IMR-90 (cell line): ENCODE measurements at regions not wholly inside any gene's neighbourhood (a gene's known extent, or its start where the extent isn't known, plus 50 kb on each side); places are given as distances from the start of the nearest gene placed in this dataset.
A peak's percentile ranks its signal among the peaks of the same experiment; 100 is the strongest.

Source experiments
- ATAC-seq: fragments of 200-7000 bp; cut with Tn5 transposase; 2 replicates; pipeline ENCODE4 v1.9.1; 2020; ENCODE audit warnings: low read depth, mild to moderate bottlenecking, moderate library complexity
- BruUV-seq: library from RNA; stranded (reverse); fragments of 400-500 nt; replicated peaks from 2 replicates; lab custom pipeline; 2021; lab: Mats Ljungman, UMichigan
- CTCF ChIA-PET: fragments of 300-600 bp; formaldehyde crosslinking; extraction: SDS; loops from one replicate; lab custom pipeline; 2021; ENCODE audit warnings: antibody characterized with exemption; lab: Yijun Ruan, JAX
- POLR2A ChIA-PET: fragments of 300-600 bp; sonication (Branson Sonifier 250); formaldehyde crosslinking; loops from one replicate; lab custom pipeline; 2022; ENCODE audit warnings: antibody characterized with exemption; ENCODE audit not compliant: unreplicated experiment; lab: Charles Lee
- DNase-seq: peaks from one replicate; pipeline ENCODE4 v3.0.0; 2013
- H2AFZ ChIP-seq: replicated peaks from 2 replicates; pipeline ENCODE3; 2013; ENCODE audit warnings: low read length, mild to moderate bottlenecking; ENCODE audit not compliant: poor library complexity
- H2AK5ac ChIP-seq: 2 replicates; pipeline ENCODE4 v1.6.1; 2013; ENCODE audit warnings: low read depth, low read length, inconsistent platforms
- H2AK9ac ChIP-seq: replicated peaks from 2 replicates; pipeline ENCODE3; 2013; ENCODE audit warnings: mild to moderate bottlenecking, low read depth, low read length, moderate library complexity; ENCODE audit not compliant: poor library complexity
- H2BK120ac ChIP-seq: 2 replicates; pipeline ENCODE4 v1.6.1; 2013; ENCODE audit warnings: low read depth, low read length, inconsistent platforms
- H2BK15ac ChIP-seq: 3 replicates; pipeline ENCODE4 v1.6.1; 2013; ENCODE audit warnings: low read depth, low read length, inconsistent platforms
- H2BK20ac ChIP-seq: 2 replicates; pipeline ENCODE4 v1.6.1; 2013; ENCODE audit warnings: low read depth, mild to moderate bottlenecking, inconsistent platforms, low read length, moderate library complexity
- H2BK5ac ChIP-seq: 2 replicates; pipeline ENCODE4 v1.6.1; 2013; ENCODE audit warnings: mild to moderate bottlenecking, low read depth, low read length, inconsistent platforms; ENCODE audit not compliant: poor library complexity, severe bottlenecking
- H3K14ac ChIP-seq: replicated peaks from 2 replicates; pipeline ENCODE4 v1.6.1; 2013; ENCODE audit warnings: low read depth, low read length, inconsistent platforms
- H3K18ac ChIP-seq: 2 replicates; pipeline ENCODE4 v1.6.1; 2013; ENCODE audit warnings: low read depth, low read length, control low read depth
- H3K23ac ChIP-seq: 2 replicates; pipeline ENCODE4 v1.6.1; 2013; ENCODE audit warnings: low read depth, low read length, inconsistent platforms
- H3K27ac ChIP-seq: 2 replicates; pipeline ENCODE4 v1.5.1; 2013; ENCODE audit warnings: mild to moderate bottlenecking, control low read depth, low read length; ENCODE audit not compliant: insufficient read depth
- H3K27me3 ChIP-seq: 2 replicates; pipeline ENCODE4 v1.6.1; 2013; ENCODE audit warnings: low read length; ENCODE audit not compliant: control insufficient read depth, insufficient read depth
- H3K36me3 ChIP-seq: 2 replicates; pipeline ENCODE4 v1.6.1; 2013; ENCODE audit warnings: low read length, mixed read lengths; ENCODE audit not compliant: control insufficient read depth, insufficient read depth
- H3K4ac ChIP-seq: 2 replicates; pipeline ENCODE4 v1.6.1; 2013; ENCODE audit warnings: low read depth, low read length, inconsistent platforms
- H3K4me1 ChIP-seq: 2 replicates; pipeline ENCODE4 v1.6.1; 2013; ENCODE audit warnings: low read length, mixed read lengths; ENCODE audit not compliant: control insufficient read depth, insufficient read depth
- H3K4me2 ChIP-seq: 2 replicates; pipeline ENCODE4 v1.6.1; 2013; ENCODE audit warnings: low read depth, mild to moderate bottlenecking, control low read depth, low read length, moderate library complexity
- H3K4me3 ChIP-seq: 2 replicates; pipeline ENCODE4 v1.5.1; 2013; ENCODE audit warnings: low read depth, mild to moderate bottlenecking, control low read depth, low read length, moderate library complexity; ENCODE audit not compliant: insufficient read depth
- H3K56ac ChIP-seq: 2 replicates; pipeline ENCODE4 v1.6.1; 2013; ENCODE audit warnings: low read length, inconsistent platforms; ENCODE audit not compliant: insufficient read depth; ENCODE audit errors: extremely low read depth
- H3K79me1 ChIP-seq, 2 experiments: 2 replicates each; pipeline ENCODE4 v1.6.1; 2013; ENCODE audit warnings: low read length in 2 of 2, inconsistent platforms in 1 of 2, low read depth in 1 of 2
- H3K9ac ChIP-seq: 2 replicates; pipeline ENCODE4 v1.6.1; 2013; ENCODE audit warnings: low read depth, low read length, control low read depth
- H3K9me1 ChIP-seq: 2 replicates; pipeline ENCODE4 v1.6.1; 2013; ENCODE audit warnings: low read length, inconsistent platforms; ENCODE audit not compliant: insufficient read depth
- H3K9me3 ChIP-seq: 2 replicates; pipeline ENCODE4 v1.6.1; 2013; ENCODE audit warnings: low read length; ENCODE audit not compliant: control insufficient read depth, insufficient read depth
- H4K20me1 ChIP-seq: 2 replicates; pipeline ENCODE4 v1.6.1; 2013; ENCODE audit warnings: low read length, inconsistent platforms; ENCODE audit not compliant: insufficient read depth
- H4K5ac ChIP-seq: 2 replicates; pipeline ENCODE4 v1.6.1; 2013; ENCODE audit warnings: mild to moderate bottlenecking, low read depth, low read length, control low read depth
- H4K8ac ChIP-seq, 2 experiments: 2 replicates each; pipeline ENCODE4 v1.6.1; 2013; ENCODE audit warnings: low read depth in 2 of 2, low read length in 2 of 2, control low read depth in 1 of 2, inconsistent platforms in 1 of 2
- H4K91ac ChIP-seq: 2 replicates; pipeline ENCODE4 v1.6.1; 2013; ENCODE audit warnings: low read depth, low read length, inconsistent platforms; ENCODE audit not compliant: insufficient read depth
- CEBPB ChIP-seq: IDR thresholded peaks from 2 replicates; pipeline ENCODE4 v1.6.1; 2012; ENCODE audit warnings: low read depth, low read length, improper control_type of control experiment
- NFE2L2 ChIP-seq: fragments of 150-350 bp; IDR thresholded peaks from 2 replicates; pipeline ENCODE4 v1.6.1; 2016; ENCODE audit warnings: low read depth, mild to moderate bottlenecking, low read length
- WGBS, 2 experiments: methylation state at CpG; one replicate each; pipeline versions ENCODE4 v1.1.5 to v1.1.7; 2013; ENCODE audit warnings: missing lambda C conversion rate in 2 of 2; ENCODE audit not compliant: insufficient read length in 1 of 2; ENCODE audit errors: extremely low coverage in 2 of 2; 5-methylcytosine and 5-hydroxymethylcytosine counted together
- dilution Hi-C: fragments of 300-500 bp; cut with HindIII; formaldehyde crosslinking; loops from one replicate; pipeline ENCODE4 v1.14.3; 2018; ENCODE audit warnings: low sequenced_read_pairs; ENCODE audit not compliant: unreplicated experiment
- in situ Hi-C: fragments of 300-500 bp; cut with MboI; formaldehyde crosslinking; loops from 3 replicates; pipeline ENCODE4 v1.14.3; 2019; ENCODE audit warnings: low sequenced_read_pairs, inconsistent platforms, mixed read lengths
- intact Hi-C: fragments of 100-400 bp; cut with micrococcal nuclease; formaldehyde crosslinking; loops from 2 replicates; pipeline ENCODE4 v1.10.0; 2022

DNA sequence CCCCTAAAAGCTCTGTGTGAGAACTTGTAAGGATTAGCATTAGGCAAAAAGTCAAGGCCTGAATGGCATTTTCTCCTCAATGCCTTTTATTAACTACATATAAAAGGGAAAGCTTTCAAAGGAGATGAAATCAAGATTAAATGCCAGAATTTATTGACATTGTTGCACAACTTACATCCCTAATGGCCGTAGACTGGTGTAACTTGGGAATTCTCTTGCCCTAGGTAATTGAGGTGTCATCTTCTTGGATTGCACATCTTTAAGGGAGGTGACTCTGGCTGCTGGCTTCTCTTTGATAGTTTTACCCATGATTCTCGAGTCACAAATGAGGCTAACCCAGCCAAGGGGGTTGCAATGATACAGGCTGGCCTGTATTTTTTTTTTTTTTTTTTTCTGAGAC is 249.1 kb downstream of the TBL1XR1 start:
- Histone ChIP-seq H4K91ac (no peak overlapping the region), H3K23ac (no peak overlapping the region), H2BK20ac (no peak overlapping the region), H4K20me1 (no peaks in the 10 kb centered on the region), H3K18ac (no peak overlapping the region), H4K5ac (no peak overlapping the region), H3K4me3 (no peak overlapping the region), H3K9me3 (no peaks in the 10 kb centered on the region), H3K9me1 (no peaks in the 10 kb centered on the region; the same call in 1 of the 2 replicates), H2BK15ac (no peak overlapping the region), H2BK120ac (no peak overlapping the region), H2BK5ac (no peak overlapping the region), H2AK9ac (no peak overlapping the region), H3K27ac (no peak overlapping the region), H3K9ac (no peak overlapping the region), H3K4me2 (no peak overlapping the region), H4K8ac (no peak overlapping the region), H3K36me3 (no peaks in the 10 kb centered on the region), H3K79me1 (no peaks in the 10 kb centered on the region), H3K4ac (no peak overlapping the region), H2AFZ (no peak overlapping the region), H3K27me3 (no peaks in the 10 kb centered on the region), H2AK5ac (no peak overlapping the region), H3K4me1 (peaks cover 4% of the 10 kb centered on the region; the same call in 1 of the 2 replicates), H3K56ac (no peak overlapping the region), H3K14ac (no peak overlapping the region)
- DNase-seq (no peak), ATAC-seq (no peak)
- intact Hi-C loops: no loop called here
- no peak for TF ChIP-seq NFE2L2
- peak; percentile 35; the same call in 1 of the 2 replicates for TF ChIP-seq CEBPB
- no CpG with 5 or more reads among the region's 2 CpGs for WGBS, 2 experiments
- in situ Hi-C loops: no loop called here
- CTCF ChIA-PET: interaction anchor here (0.6 to 0.7 kb wide), 2 partner anchors 47 to 1251 kb away, joined by 4 read pairs; no protein-coding TSS in a partner anchor
- dilution Hi-C loops: no loop called here
- POLR2A ChIA-PET: interaction anchor here (0.7 kb wide), 1 partner anchor 470 kb away, joined by 6 read pairs; no protein-coding TSS in a partner anchor
- no TSS peak for BruUV-seq
